ENCODE measurements at regions not wholly inside any gene's neighbourhood (a gene's known extent, or its start where the extent isn't known, plus 50 kb on each side); places are given as distances from the start of the nearest gene placed in this dataset.

GRCh38 chr7:156117542-156118247 lies 305.4 kb upstream of the SHH start:
- Histone ChIP-seq H3K27ac (replicated peaks) (no peak overlapping the region), H3K4me3 (replicated peaks; ENCODE audit: insufficient read depth, low read length) (no peak overlapping the region), H3K27me3 (ENCODE audit: insufficient read depth, poor library complexity, severe bottlenecking) (no peaks in the 10 kb centered on the region)
- TF ChIP-seq POLR2AphosphoS5 (IDR thresholded peaks at IDR 0.05; ENCODE audit: low read depth) (no peak), SPI1 (IDR thresholded peaks at IDR 0.05; ENCODE audit: borderline replicate concordance, low read depth) (no peak), GABPA (IDR thresholded peaks at IDR 0.05; ENCODE audit: low read depth) (no peak), CTCF (IDR thresholded peaks at IDR 0.05; ENCODE audit: insufficient read depth, low read length) (no peak), REST (IDR thresholded peaks at IDR 0.05; ENCODE audit: insufficient replicate concordance, low read depth) (no peak)
- no peak for DNase-seq (ENCODE audit: low read depth in 1 of 2, low spot score in 1 of 2)

DNA sequence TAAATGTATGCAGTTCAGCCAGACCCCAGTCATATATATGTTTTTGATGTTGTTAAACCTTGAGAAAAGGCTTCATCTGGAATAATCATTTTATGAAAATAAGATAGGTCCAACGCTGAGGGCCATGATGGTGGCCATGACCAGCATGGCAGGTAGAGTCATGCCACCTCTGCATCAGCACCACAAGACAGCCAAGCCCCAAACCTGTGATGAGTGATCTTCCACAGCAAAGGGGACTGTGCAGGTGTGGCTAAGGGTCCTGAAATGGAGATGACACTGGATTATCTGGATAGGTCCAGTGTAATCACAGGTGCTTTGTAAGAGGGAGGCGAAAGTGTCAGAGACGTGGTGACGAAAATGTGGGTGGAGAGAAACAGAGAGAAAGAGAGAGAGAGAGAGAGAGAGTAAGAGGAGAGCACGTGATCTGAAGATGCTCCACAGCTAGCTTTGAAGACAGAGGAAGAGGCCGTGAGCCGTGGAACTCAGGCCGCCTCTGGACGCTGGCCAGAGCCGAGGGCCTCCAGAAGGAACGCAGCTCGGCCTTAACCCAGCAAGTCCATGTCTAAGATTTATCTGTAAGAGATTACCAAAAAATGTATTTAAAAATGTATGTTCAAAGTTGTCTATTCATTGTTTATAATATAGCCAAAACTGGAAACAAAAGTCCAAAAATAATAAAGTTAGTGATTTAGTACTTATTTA lies 304.4 kb upstream of the SHH start:
- H3K27me3 ChIP-seq (ENCODE audit: insufficient read depth, poor library complexity, severe bottlenecking), result no peaks in the 10 kb centered on the region
- TF ChIP-seq GABPA (IDR thresholded peaks at IDR 0.05; ENCODE audit: low read depth) (no peak), POLR2AphosphoS5 (IDR thresholded peaks at IDR 0.05; ENCODE audit: low read depth) (no peak), CTCF (IDR thresholded peaks at IDR 0.05; ENCODE audit: insufficient read depth, low read length) (no peak), SPI1 (IDR thresholded peaks at IDR 0.05; ENCODE audit: borderline replicate concordance, low read depth) (no peak), REST (IDR thresholded peaks at IDR 0.05; ENCODE audit: insufficient replicate concordance, low read depth) (no peak)

GRCh38 chr7:156115582-156115981 lies 303.3 kb upstream of the SHH start:
- Histone ChIP-seq H3K27me3 (ENCODE audit: insufficient read depth, poor library complexity, severe bottlenecking) (no peaks in the 10 kb centered on the region), H3K4me3 (replicated peaks; ENCODE audit: insufficient read depth, low read length) (no peak overlapping the region), H3K27ac (replicated peaks) (no peak overlapping the region)
- DNase-seq (ENCODE audit: low read depth in 1 of 2, low spot score in 1 of 2), result no peak
- no peak for TF ChIP-seq POLR2AphosphoS5 (IDR thresholded peaks at IDR 0.05; ENCODE audit: low read depth)
- TF ChIP-seq GABPA (IDR thresholded peaks at IDR 0.05; ENCODE audit: low read depth), result no peak
- no peak for TF ChIP-seq SPI1 (IDR thresholded peaks at IDR 0.05; ENCODE audit: borderline replicate concordance, low read depth)
- no peak for TF ChIP-seq CTCF (IDR thresholded peaks at IDR 0.05; ENCODE audit: insufficient read depth, low read length)
- TF ChIP-seq REST (IDR thresholded peaks at IDR 0.05; ENCODE audit: insufficient replicate concordance, low read depth), result no peak

More for the DNA sequence above, 304.4 kb upstream of the SHH start:
- Histone ChIP-seq H3K4me3 (replicated peaks; ENCODE audit: insufficient read depth, low read length) (no peak overlapping the region), H3K27ac (replicated peaks) (no peak overlapping the region)
- no peak for DNase-seq (ENCODE audit: low read depth in 1 of 2, low spot score in 1 of 2)
